ENCODE measurements at regions not wholly inside any gene's neighbourhood (a gene's known extent, or its start where the extent isn't known, plus 50 kb on each side); places are given as distances from the start of the nearest gene placed in this dataset.

- DNase-seq = no peak
Observed at GRCh38 chr2:212945526-212945925, 205.9 kb downstream of the IKZF2 start.

DNA sequence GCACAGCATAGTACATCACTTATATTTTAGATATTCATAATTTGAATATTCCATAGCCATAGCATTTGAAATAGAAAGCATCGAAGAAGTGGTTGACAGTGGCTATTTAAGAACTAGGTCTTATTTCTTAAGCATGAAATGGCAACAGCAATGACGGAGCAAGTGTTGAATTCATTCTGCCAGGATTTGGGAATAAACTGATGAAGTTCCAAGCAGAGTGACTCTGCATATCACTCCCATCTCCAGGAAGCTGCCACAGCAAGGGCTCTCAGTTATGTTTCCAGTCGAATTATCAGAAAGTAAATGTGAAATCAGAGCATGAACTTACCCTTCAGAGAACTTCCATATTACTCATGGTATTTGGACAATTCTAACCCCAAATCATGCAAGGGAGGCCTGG is 208.1 kb downstream of the IKZF2 start:
- no peak for DNase-seq

DNA sequence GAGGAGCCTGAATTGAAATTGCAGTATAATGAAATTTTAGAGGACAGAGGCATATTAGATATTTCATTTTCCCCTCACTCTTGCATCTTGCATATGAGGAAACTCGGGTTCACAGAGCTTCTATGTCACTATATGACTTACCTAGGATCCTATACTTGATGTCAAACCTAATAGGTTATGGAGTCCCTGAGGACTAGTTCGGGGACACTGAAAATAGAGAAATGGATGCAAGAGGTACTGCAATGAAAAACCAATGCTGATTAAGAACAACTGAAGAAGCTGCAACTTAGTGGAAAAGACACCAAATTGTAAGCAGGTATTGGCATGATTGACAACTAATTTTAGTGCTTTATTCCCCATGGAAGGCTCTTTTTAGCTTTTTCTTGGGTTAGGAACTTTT is 210.1 kb downstream of the IKZF2 start:
- no peak for DNase-seq

- peak; percentile 21 for DNase-seq
Observed at GRCh38 chr2:212940816-212941215, 210.6 kb downstream of the IKZF2 start.

DNA sequence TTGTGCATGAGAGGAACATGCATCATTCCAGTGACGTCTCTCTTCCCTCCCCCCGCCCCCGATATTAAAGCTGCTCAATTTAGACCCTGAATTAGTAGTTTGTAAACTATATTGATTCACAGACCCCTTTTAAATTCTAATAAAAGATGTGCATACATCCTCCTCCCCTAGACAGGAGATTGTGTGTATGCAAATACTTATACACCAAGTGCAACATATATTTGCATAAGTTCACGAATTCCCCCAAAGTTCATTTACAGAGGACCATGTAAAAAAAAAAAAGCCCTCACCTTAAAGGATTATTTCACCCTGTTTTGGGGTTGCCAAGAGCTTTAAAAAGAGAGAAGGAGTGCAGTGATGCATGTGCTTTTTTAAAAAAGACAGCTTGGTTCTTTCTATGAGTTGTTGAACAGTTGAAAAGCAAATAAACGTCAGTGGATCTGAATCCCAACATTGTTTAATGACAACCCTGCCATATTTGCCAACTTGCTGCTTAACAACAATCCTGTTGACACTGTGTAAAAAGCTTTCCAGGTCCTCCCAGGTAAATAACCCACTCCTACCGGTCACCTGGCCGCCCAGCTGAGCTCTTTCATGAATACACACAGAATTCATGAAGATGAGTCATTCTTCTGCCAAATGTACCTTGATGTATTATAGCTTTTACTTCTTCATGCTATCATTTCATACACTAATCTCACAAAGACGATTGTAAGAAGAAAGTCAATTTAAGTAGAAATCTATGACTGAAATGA is 211.5 kb downstream of the IKZF2 start:
- no peak for DNase-seq

GRCh38 chr2:212938144-212938793 is 213.1 kb downstream of the IKZF2 start:
- DNase-seq = no peak

- DNase-seq = no peak
Observed at GRCh38 chr2:212936572-212936971, 214.8 kb downstream of the IKZF2 start.

GRCh38 chr2:212935752-212936151 is 215.7 kb downstream of the IKZF2 start:
- no peak for DNase-seq

DNA sequence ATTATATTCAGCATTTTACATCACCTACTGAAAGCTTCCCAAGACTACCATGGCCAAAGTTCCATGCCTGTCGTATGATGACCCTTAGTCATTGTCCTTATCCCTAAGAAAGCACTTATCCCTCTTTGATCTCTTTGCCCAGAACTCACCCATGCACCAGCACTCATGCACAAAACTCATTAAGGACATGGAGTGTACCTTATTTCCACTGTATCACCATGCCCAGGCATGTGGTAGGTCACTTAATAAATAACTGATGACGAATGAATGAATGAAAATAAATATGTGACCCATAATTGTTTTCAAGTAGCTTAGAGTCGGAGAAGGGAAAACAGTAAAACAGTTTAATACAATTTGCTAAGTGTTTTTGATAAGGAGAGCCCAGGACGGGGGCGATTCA is 220.1 kb downstream of the IKZF2 start:
- DNase-seq = no peak

DNA sequence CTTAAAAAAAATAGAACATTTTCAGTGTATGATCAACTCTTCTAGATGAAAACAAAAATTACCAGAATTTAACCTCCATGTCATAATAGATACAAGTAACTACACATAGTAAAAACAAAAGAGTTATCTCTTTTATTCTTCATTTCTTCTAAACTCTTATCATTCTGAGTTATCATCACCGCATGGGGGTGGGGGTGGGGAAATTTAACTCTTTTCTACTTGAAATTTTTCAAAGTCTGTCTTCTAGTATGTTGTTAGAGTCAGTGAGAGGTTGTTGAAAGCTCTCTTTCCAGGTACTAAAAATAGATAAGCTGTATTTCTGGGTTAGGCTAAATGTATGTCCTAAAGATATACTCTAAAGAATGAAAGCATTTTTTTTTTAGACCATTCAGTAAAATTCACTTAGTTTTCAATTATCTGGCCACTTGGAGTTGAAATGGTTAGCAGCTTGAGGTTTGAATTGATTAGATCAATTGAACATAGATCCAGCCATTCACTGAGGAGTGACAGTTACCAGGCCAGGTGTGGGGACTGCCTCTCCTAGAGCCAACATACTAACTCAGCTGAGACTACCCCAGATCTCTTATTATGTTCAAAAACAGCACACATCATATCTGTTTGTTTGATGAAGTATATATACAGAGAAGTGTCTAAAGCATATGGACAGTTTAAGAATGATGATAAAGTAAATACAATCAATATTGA is 220.7 kb downstream of the IKZF2 start:
- no peak for DNase-seq

- no peak for DNase-seq
Observed at GRCh38 chr2:212929971-212930370, 221.4 kb downstream of the IKZF2 start.

DNA sequence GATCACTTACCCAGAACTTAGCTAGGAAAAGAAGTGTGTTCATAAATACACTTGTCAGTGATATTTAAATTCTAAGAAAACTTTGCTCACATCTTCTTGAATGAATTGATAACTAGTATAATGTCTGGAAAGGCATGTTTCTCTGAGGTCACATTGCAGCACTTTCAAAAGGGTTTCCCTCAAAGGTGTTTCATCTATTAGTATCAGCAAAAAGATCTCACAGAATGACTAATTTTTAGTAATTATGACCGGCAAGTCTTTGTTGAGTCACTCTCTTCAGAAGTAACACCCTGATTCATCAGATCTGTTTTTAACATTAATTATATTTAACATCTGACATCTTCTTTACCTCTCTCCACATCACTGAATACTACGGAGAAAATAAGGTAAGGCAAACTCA is 222.3 kb downstream of the IKZF2 start:
- no peak for DNase-seq

- DNase-seq = no peak
Observed at GRCh38 chr2:212928681-212929080, 222.7 kb downstream of the IKZF2 start.

DNA sequence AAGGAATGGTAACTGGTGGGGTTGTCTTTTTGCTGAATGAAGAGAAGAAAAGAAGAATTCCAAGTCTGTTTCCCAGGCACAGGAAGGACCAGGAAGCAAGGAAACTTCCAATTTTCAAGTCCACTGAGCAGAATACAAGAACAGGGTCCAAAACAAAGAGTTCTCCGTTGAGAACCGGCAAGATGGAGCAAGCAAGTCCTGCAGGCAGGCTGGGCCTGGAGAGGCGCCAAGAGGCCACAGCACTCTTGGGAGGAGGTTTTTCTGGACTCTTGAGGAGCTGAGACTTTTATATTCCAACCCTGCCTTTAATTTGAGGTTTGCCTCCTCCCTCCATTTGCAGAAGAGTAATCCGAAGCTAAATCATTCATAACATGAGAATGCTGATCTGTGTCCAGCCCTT is 224.5 kb downstream of the IKZF2 start:
- DNase-seq = peak; percentile 20

GRCh38 chr2:212923393-212923792 is 228.0 kb downstream of the IKZF2 start:
- no peak for DNase-seq

DNA sequence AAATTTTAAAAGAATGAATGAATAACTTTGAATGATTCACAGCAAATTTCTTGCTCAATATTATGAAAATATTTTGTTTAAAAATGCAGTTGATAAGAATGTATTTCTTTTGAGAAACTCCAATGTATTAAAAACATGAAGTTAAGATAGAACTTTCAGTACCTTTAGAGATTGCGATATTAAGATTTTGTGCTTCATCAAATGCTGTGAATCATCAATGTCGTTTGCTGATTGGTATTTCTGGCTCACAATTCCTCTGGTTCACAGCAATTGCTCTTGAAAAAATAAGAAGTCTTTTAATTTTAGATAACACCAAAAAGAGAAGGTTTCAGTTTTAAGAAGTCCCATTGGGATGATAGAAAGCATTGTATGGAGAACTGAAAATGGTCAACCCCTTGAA is 228.7 kb downstream of the IKZF2 start:
- no peak for DNase-seq

- no peak for DNase-seq
Observed at GRCh38 chr2:212921711-212922110, 229.7 kb downstream of the IKZF2 start.

DNA sequence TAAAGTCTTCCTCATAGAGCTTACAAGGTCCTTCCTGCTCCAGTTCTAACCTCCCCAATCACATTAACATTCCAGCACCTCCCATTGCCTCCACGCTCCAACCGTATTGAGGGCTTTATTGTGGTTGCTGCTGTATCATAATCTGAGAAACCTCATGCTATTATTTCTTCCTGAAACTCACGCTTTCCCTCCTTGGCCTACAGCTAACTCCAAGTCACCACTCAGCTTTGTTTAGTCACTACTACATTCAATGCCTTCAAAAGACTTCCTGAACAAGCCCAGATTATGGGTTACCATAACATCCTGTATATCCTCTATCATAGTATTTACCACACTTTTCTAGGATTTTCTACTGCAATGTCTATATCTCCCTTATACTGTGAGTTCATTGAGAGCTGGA is 230.4 kb downstream of the IKZF2 start:
- DNase-seq = no peak

GRCh38 chr2:212919238-212919637 is 232.2 kb downstream of the IKZF2 start:
- DNase-seq = no peak

- DNase-seq = no peak
Observed at GRCh38 chr2:212918336-212918735, 233.1 kb downstream of the IKZF2 start.

DNA sequence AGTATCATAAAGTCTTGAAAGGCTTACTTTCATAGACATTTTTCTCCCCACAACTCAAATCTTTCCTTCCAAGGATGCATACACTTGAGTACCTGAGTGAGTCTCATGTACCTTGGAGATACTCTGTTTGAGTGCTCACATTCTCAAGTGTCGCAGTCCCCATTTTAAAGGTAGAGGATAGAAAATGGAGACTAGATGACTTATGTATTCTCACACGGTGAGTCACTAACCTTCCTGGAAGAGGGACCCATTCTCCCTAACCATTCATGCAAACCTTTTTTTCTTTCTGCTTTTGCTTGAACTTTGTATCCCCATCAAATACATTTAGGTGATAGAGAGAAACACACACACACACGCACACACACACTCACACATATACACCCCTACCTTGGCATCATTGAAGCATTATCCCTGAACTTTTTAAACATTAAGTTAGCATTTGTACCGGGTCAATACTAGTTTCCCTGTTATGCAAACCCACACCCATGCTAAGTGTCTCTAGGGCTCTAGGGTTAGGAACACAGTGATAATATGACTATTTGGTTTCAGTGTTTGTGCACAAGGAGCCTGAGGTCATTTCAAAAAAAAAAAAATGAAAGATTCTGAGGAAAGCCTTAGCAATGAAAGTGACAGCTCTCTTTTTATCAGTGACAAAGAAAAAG is 236.2 kb downstream of the IKZF2 start:
- no peak for DNase-seq

GRCh38 chr2:212914392-212914791 is 237.0 kb downstream of the IKZF2 start:
- DNase-seq = no peak

GRCh38 chr2:212913640-212914306 is 237.6 kb downstream of the IKZF2 start:
- no peak for DNase-seq

Data from femur (tissue), 1 donor.